GM12891 (cell line): ENCODE measurements at regions not wholly inside any gene's neighbourhood (a gene's known extent, or its start where the extent isn't known, plus 50 kb on each side); places are given as distances from the start of the nearest gene placed in this dataset.
"Not testable (repeated sequence)": the region's sequence is repeated elsewhere in the genome, so short reads cannot be mapped to it uniquely, and the experiment has no call there.

Experiments used
- PAX5 ChIP-seq: IDR thresholded peaks from 2 replicates; pipeline ENCODE4 v1.6.1; 2011; ENCODE audit warnings: low read length, moderate library complexity, mild to moderate bottlenecking; ENCODE audit not compliant: insufficient read depth, severe bottlenecking
- POLR2A ChIP-seq: IDR thresholded peaks from 2 replicates; pipeline ENCODE4 v1.6.1; 2011; ENCODE audit warnings: low read depth, low read length, control low read depth
- POLR2AphosphoS5 ChIP-seq: IDR thresholded peaks from 2 replicates; pipeline ENCODE4 v1.6.1; 2011; ENCODE audit warnings: low read depth, low read length, control low read depth
- POU2F2 ChIP-seq: IDR thresholded peaks from 2 replicates; pipeline ENCODE4 v1.6.1; 2011; ENCODE audit warnings: low read depth, mild to moderate bottlenecking, control low read depth, low read length, moderate library complexity
- SPI1 ChIP-seq: IDR thresholded peaks from 2 replicates; pipeline ENCODE4 v1.6.1; 2011; ENCODE audit warnings: low read depth, low read length, control low read depth
- TAF1 ChIP-seq: IDR thresholded peaks from 2 replicates; pipeline ENCODE4 v1.6.1; 2011; ENCODE audit warnings: low read depth, low read length, control low read depth

DNA sequence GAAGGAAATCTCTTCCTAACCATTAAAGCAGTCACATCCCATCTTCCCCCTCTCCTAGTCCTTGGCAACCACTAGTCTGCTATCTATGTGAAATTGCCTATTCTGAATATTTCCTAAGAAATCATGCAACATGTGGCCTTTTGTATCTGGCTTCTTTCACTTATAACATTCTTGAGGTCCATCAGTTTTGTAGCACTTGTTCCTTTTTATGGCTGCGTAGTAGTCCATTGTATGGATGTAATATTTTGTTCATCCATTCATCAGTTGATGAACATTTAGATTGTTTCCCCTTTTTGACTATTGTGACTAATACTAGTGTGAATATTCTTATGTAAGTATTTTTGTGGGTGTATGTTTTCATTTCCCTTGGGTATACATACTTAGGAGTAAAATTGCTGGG is 878.7 kb upstream of the DEFB115 start:
- TF ChIP-seq POLR2A, POLR2AphosphoS5, TAF1, SPI1, PAX5, POU2F2: not testable (repeated sequence)
